ENCODE measurements at regions not wholly inside any gene's neighbourhood (a gene's known extent, or its start where the extent isn't known, plus 50 kb on each side); places are given as distances from the start of the nearest gene placed in this dataset.

GRCh38 chr3:19093084-19093483, 55.2 kb upstream of the KCNH8 start:
- no peak for DNase-seq (ENCODE audit: low spot score)

GRCh38 chr3:19077388-19077787, 70.9 kb upstream of the KCNH8 start:
- DNase-seq (ENCODE audit: low spot score), result no peak

GRCh38 chr3:19075037-19075436, 73.3 kb upstream of the KCNH8 start:
- DNase-seq (ENCODE audit: low spot score), result no peak

- no peak for DNase-seq (ENCODE audit: low spot score)
Observed at GRCh38 chr3:19074257-19074900, 73.9 kb upstream of the KCNH8 start.

GRCh38 chr3:19073341-19074105, 74.8 kb upstream of the KCNH8 start:
- no peak for DNase-seq (ENCODE audit: low spot score)

GRCh38 chr3:19070325-19070724, 78.0 kb upstream of the KCNH8 start:
- no peak for DNase-seq (ENCODE audit: low spot score)

GRCh38 chr3:19065027-19065426, 83.3 kb upstream of the KCNH8 start:
- DNase-seq (ENCODE audit: low spot score), result no peak

- no peak for DNase-seq (ENCODE audit: low spot score)
Observed at GRCh38 chr3:19063936-19064335, 84.4 kb upstream of the KCNH8 start.

- DNase-seq (ENCODE audit: low spot score), result peak; percentile 33
Observed at GRCh38 chr3:19060404-19060803, 87.9 kb upstream of the KCNH8 start.

- DNase-seq (ENCODE audit: low spot score), result no peak
Observed at GRCh38 chr3:19052874-19053273, 95.4 kb upstream of the KCNH8 start.

- DNase-seq (ENCODE audit: low spot score), result peak; percentile 6
Observed at GRCh38 chr3:19046440-19046839, 101.9 kb upstream of the KCNH8 start.

- no peak for DNase-seq (ENCODE audit: low spot score)
Observed at GRCh38 chr3:19030522-19030839, 117.8 kb upstream of the KCNH8 start.

- DNase-seq (ENCODE audit: low spot score), result no peak
Observed at GRCh38 chr3:19029837-19030521, 118.3 kb upstream of the KCNH8 start.

- no peak for DNase-seq (ENCODE audit: low spot score)
Observed at GRCh38 chr3:19025441-19025840, 122.9 kb upstream of the KCNH8 start.

GRCh38 chr3:19022546-19022945, 125.8 kb upstream of the KCNH8 start:
- DNase-seq (ENCODE audit: low spot score), result no peak

- no peak for DNase-seq (ENCODE audit: low spot score)
Observed at GRCh38 chr3:19016851-19017250, 131.5 kb upstream of the KCNH8 start.

- DNase-seq (ENCODE audit: low spot score), result no peak
Observed at GRCh38 chr3:19013879-19014278, 134.4 kb upstream of the KCNH8 start.

- no peak for DNase-seq (ENCODE audit: low spot score)
Observed at GRCh38 chr3:19012846-19013245, 135.5 kb upstream of the KCNH8 start.

GRCh38 chr3:19002606-19003005, 145.7 kb upstream of the KCNH8 start:
- no peak for DNase-seq (ENCODE audit: low spot score)

- DNase-seq (ENCODE audit: low spot score), result no peak
Observed at GRCh38 chr3:18998069-18998468, 150.2 kb upstream of the KCNH8 start.

- DNase-seq (ENCODE audit: low spot score), result no peak
Observed at GRCh38 chr3:18992709-18993108, 155.6 kb upstream of the KCNH8 start.

- no peak for DNase-seq (ENCODE audit: low spot score)
Observed at GRCh38 chr3:18989237-18989795, 159.0 kb upstream of the KCNH8 start.

GRCh38 chr3:18988614-18989229, 159.6 kb upstream of the KCNH8 start:
- peak; percentile 39 for DNase-seq (ENCODE audit: low spot score)
